Loucy (cell line): ENCODE measurements at regions not wholly inside any gene's neighbourhood (a gene's known extent, or its start where the extent isn't known, plus 50 kb on each side); places are given as distances from the start of the nearest gene placed in this dataset.

Source experiments
- EZH2phosphoT487 ChIP-seq: fragments of 200-600 bp; IDR thresholded peaks from 2 replicates; pipeline ENCODE4 v1.6.1; 2018; ENCODE audit warnings: antibody characterized with exemption, mild to moderate bottlenecking, moderate library complexity, borderline replicate concordance
- TF ChIP-seq, protein P1 (sequence below): fragments of 200-600 bp; sonication (generic); conservative IDR thresholded peaks from 2 replicates; pipeline ENCODE4 v1.5.1; 2014; ENCODE audit warnings: mild to moderate bottlenecking, antibody characterized with exemption, low read length

DNA sequence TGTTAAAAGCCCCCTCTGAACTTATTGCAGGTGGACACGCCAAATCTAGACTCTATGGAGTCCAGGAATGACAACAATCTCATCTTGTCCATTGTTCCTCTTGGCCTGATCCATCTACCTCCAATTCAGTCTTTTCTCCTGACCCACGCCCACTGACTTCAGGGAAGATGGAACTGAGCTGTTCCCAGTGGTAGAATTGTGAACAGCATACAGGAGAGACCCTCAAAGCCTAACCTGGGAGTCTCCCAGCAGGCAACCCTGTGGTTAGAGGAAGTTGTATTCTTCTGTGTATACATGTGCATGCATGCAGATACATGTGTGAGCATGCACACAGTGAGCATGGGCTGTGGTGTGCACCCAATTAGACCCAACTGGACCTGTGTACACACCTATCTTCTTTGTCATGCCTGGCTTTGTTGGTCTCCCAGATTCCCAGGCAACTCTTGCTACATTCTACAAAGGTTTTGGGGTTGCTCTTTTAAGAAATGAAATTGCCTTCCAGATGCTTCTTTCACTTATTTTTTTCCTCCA, 286.0 kb downstream of the ZSWIM6 start:
- TF ChIP-seq, protein P1, sequence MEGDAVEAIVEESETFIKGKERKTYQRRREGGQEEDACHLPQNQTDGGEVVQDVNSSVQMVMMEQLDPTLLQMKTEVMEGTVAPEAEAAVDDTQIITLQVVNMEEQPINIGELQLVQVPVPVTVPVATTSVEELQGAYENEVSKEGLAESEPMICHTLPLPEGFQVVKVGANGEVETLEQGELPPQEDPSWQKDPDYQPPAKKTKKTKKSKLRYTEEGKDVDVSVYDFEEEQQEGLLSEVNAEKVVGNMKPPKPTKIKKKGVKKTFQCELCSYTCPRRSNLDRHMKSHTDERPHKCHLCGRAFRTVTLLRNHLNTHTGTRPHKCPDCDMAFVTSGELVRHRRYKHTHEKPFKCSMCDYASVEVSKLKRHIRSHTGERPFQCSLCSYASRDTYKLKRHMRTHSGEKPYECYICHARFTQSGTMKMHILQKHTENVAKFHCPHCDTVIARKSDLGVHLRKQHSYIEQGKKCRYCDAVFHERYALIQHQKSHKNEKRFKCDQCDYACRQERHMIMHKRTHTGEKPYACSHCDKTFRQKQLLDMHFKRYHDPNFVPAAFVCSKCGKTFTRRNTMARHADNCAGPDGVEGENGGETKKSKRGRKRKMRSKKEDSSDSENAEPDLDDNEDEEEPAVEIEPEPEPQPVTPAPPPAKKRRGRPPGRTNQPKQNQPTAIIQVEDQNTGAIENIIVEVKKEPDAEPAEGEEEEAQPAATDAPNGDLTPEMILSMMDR = no peak
- TF ChIP-seq EZH2phosphoT487 = no peak
